ENCODE measurements at regions not wholly inside any gene's neighbourhood (a gene's known extent, or its start where the extent isn't known, plus 50 kb on each side); places are given as distances from the start of the nearest gene placed in this dataset.

DNA sequence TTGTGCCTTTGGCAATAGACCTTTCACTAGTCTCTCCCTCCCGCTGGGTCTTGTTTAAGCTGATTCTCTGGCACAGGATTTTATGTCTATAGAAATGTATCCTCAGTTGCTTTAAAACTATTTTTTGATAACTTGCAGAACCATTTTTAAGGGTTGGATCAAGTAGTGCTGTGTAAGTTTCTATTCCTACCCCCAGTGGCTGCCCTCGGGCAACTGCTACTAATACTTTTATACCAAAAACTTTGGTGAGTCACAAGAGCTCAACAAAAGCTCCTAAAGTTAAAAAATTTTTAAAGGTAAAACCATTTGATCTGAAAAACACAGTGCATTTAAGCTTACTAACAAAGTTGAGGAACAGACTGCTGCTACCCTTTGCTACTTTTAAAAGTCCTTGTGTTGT, 1460.6 kb upstream of the PCDH7 start:
- DNase-seq (ENCODE audit: low read depth in 2 of 2): no peak
- TF ChIP-seq, protein P1, sequence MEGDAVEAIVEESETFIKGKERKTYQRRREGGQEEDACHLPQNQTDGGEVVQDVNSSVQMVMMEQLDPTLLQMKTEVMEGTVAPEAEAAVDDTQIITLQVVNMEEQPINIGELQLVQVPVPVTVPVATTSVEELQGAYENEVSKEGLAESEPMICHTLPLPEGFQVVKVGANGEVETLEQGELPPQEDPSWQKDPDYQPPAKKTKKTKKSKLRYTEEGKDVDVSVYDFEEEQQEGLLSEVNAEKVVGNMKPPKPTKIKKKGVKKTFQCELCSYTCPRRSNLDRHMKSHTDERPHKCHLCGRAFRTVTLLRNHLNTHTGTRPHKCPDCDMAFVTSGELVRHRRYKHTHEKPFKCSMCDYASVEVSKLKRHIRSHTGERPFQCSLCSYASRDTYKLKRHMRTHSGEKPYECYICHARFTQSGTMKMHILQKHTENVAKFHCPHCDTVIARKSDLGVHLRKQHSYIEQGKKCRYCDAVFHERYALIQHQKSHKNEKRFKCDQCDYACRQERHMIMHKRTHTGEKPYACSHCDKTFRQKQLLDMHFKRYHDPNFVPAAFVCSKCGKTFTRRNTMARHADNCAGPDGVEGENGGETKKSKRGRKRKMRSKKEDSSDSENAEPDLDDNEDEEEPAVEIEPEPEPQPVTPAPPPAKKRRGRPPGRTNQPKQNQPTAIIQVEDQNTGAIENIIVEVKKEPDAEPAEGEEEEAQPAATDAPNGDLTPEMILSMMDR (IDR thresholded peaks at IDR 0.05; ENCODE audit: low read depth, low read length): no peak
- no peak overlapping the region for H3K4me3 ChIP-seq (replicated peaks in 1 of 2; ENCODE audit: low read depth in 2 of 2, low read length in 2 of 2)

DNA sequence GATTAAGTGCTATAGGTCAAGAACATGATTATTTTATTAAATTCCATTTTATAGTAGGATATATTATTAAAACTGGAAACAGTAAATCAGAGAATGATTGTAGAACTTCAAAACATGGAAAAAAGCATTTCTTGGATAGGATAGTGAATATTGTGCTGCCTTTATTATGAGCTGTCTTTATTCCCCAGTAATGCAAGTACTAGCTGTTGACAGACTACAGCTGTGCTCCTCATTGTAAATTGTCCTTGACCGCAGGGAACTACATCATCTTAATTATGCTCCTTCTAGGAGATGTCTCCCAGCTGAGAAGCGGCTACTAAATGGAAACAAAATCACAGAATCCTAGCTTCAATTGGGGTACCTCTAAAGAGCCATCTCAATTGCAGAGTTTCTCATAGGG, 1457.2 kb upstream of the PCDH7 start:
- DNase-seq (ENCODE audit: low read depth in 2 of 2): no peak
- TF ChIP-seq, protein P1 (IDR thresholded peaks at IDR 0.05; ENCODE audit: low read depth, low read length): no peak
- H3K4me3 ChIP-seq (replicated peaks in 1 of 2; ENCODE audit: low read depth in 2 of 2, low read length in 2 of 2): no peak overlapping the region

DNA sequence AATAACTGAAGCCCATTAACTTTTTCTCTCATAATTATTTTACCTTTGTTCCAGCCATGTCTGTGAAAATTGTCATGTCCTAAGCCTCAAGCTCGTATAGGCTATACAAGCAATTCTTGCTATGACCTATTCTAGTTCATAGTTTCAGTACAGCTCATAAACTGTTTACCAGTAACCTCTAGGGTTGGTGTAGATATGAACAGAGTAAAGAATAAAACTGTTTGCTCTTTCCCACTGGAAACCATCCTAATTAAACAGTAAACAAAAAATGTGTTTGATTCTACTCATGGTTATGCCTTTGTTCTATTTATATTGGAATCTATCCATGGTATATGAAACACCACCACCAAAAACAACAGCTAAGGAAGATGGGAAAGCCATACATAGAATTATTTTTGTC, 1444.0 kb upstream of the PCDH7 start:
- no peak for DNase-seq (ENCODE audit: low read depth in 2 of 2)
- no peak overlapping the region for H3K4me3 ChIP-seq (replicated peaks in 1 of 2; ENCODE audit: low read depth in 2 of 2, low read length in 2 of 2)
- TF ChIP-seq, protein P1 (IDR thresholded peaks at IDR 0.05; ENCODE audit: low read depth, low read length): no peak

DNA sequence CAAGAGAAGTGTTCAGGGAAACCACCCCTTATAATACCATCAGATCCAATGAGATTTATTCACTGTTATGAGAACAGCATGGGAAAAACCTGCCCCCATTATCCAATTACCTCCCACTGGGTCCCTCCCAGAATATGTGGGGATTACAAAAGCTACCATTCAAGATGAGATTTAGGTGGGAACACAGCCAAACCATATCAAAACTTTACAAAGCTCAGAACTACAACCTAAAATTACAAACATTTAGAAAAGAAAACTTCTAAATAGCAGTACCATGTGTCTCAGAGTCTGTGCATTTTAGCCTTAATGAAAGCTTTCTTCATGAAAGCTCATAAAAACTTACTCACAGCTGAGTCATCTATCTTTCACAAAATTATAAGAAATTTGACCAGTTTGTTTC, 1442.8 kb upstream of the PCDH7 start:
- DNase-seq (ENCODE audit: low read depth in 2 of 2): peak; percentile 2 to 49
- TF ChIP-seq, protein P1 (IDR thresholded peaks at IDR 0.05; ENCODE audit: low read depth, low read length): no peak
- no peak overlapping the region for H3K4me3 ChIP-seq (replicated peaks in 1 of 2; ENCODE audit: low read depth in 2 of 2, low read length in 2 of 2)

DNA sequence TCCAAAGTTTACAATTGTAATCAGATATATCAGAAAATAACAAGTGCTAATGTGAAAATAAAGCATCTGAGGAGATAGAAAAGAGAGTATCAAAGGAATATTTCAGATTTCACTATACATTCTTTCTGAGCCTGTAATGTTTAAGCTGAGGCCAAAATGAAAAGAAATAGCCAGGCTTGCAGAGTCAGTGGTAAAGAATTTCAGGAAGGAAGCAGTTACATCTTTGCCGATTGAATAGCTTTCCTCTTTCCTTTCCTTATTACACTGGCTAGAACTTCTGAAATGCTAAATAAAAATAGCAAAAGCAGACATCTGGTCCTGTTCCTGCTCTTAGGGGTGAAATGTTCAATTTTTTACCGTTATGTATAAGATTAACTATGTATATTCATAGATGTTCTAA, 1441.6 kb upstream of the PCDH7 start:
- DNase-seq (ENCODE audit: low read depth in 2 of 2): peak; percentile 31 to 52
- no peak overlapping the region for H3K4me3 ChIP-seq (replicated peaks in 1 of 2; ENCODE audit: low read depth in 2 of 2, low read length in 2 of 2)
- TF ChIP-seq, protein P1 (IDR thresholded peaks at IDR 0.05; ENCODE audit: low read depth, low read length): no peak

DNA sequence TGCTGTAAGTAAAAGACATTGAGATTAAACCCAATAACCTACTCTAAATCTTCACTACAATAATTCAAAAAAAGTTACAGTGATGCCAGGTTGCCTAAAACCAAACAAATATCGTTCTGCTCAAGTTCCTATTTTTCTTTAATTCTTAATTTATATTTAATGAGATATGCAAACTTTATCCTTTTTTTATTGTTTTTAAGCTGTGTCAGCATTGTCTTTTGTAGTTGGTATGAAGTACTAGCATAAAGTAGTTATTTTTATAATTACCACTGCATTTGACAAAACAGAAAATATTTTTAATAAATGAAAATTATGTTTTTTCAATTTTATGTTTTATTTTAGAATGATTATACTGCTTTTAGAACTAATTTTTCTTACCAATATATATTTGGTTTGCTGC, 1431.1 kb upstream of the PCDH7 start:
- no peak overlapping the region for H3K4me3 ChIP-seq (replicated peaks in 1 of 2; ENCODE audit: low read depth in 2 of 2, low read length in 2 of 2)
- no peak for DNase-seq (ENCODE audit: low read depth in 2 of 2)
- TF ChIP-seq, protein P1 (IDR thresholded peaks at IDR 0.05; ENCODE audit: low read depth, low read length): no peak

DNA sequence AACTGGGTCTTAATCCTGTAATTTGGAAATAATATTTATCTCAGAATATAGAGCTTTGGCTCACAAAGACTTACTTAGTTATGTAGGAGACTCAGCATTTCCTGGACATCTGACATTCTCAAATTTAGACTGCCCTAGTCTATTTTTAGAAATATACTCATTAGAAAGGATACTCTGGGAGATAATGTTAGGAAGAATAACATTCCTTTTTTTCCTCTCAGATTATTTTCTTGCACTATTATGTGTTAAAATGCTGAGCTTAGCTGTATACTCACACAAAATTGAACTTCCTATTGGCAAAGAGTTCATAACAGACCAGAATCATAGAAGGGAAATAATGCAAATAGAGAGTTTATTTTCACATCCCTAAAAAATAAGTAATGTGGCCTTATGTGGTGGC, 1424.9 kb upstream of the PCDH7 start:
- DNase-seq (ENCODE audit: low read depth in 2 of 2): no peak
- TF ChIP-seq, protein P1 (IDR thresholded peaks at IDR 0.05; ENCODE audit: low read depth, low read length): no peak
- no peak overlapping the region for H3K4me3 ChIP-seq (replicated peaks in 1 of 2; ENCODE audit: low read depth in 2 of 2, low read length in 2 of 2)

Measured in cardiac fibroblast (primary cell).